ENCODE measurements at regions not wholly inside any gene's neighbourhood (a gene's known extent, or its start where the extent isn't known, plus 50 kb on each side); places are given as distances from the start of the nearest gene placed in this dataset.

DNA sequence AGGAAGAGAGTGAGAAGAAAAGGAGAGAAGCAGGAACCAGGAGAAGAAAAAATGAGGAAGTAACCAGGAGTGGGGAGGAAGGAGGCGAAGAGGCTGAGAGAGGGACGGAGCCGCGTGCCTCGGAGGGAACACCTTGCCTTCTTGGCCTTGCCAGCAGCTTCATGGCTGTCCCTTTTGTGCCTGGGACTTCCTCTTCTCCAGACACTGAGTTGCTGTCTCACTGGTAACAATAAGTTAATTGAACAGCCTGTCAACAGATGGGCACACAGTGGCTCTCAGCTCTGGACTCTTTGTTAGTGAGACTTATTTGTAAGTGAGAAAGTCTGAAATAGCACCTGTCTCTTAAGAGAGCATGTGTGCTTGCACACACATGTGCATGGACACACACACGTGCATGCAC is 83.2 kb downstream of the GATA3 start:
- TF ChIP-seq, protein P1, sequence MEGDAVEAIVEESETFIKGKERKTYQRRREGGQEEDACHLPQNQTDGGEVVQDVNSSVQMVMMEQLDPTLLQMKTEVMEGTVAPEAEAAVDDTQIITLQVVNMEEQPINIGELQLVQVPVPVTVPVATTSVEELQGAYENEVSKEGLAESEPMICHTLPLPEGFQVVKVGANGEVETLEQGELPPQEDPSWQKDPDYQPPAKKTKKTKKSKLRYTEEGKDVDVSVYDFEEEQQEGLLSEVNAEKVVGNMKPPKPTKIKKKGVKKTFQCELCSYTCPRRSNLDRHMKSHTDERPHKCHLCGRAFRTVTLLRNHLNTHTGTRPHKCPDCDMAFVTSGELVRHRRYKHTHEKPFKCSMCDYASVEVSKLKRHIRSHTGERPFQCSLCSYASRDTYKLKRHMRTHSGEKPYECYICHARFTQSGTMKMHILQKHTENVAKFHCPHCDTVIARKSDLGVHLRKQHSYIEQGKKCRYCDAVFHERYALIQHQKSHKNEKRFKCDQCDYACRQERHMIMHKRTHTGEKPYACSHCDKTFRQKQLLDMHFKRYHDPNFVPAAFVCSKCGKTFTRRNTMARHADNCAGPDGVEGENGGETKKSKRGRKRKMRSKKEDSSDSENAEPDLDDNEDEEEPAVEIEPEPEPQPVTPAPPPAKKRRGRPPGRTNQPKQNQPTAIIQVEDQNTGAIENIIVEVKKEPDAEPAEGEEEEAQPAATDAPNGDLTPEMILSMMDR (IDR thresholded peaks at IDR 0.05; ENCODE audit: poor library complexity), result no peak
- TF ChIP-seq EZH2 (IDR thresholded peaks at IDR 0.05; ENCODE audit: borderline replicate concordance), result no peak
- TF ChIP-seq EZH2phosphoT487 (IDR thresholded peaks at IDR 0.05; ENCODE audit: low read depth, severe bottlenecking, unreplicated experiment), result no peak
